ENCODE measurements at regions not wholly inside any gene's neighbourhood (a gene's known extent, or its start where the extent isn't known, plus 50 kb on each side); places are given as distances from the start of the nearest gene placed in this dataset.
"Not testable (repeated sequence)": the region's sequence is repeated elsewhere in the genome, so short reads cannot be mapped to it uniquely, and the experiment has no call there.

- not testable (repeated sequence) for DNase-seq
Observed at GRCh38 chr2:110394769-110395168, 77.8 kb downstream of the LIMS4 start.

GRCh38 chr2:110392366-110392765 lies 80.2 kb downstream of the LIMS4 start:
- not testable (repeated sequence) for DNase-seq

GRCh38 chr2:110391035-110391418 lies 81.6 kb downstream of the LIMS4 start:
- not testable (repeated sequence) for DNase-seq

GRCh38 chr2:110390351-110391034 lies 82.1 kb downstream of the LIMS4 start:
- not testable (repeated sequence) for DNase-seq

GRCh38 chr2:110387044-110387443 lies 85.6 kb downstream of the LIMS4 start:
- not testable (repeated sequence) for DNase-seq

- DNase-seq = not testable (repeated sequence)
Observed at GRCh38 chr2:110386546-110386945, 86.1 kb downstream of the LIMS4 start.

GRCh38 chr2:110384736-110385119 lies 87.9 kb downstream of the LIMS4 start:
- not testable (repeated sequence) for DNase-seq

- DNase-seq = not testable (repeated sequence)
Observed at GRCh38 chr2:110384109-110384735, 88.4 kb downstream of the LIMS4 start.

- not testable (repeated sequence) for DNase-seq
Observed at GRCh38 chr2:110383163-110384048, 89.2 kb downstream of the LIMS4 start.

GRCh38 chr2:110373519-110373918 lies 99.1 kb downstream of the LIMS4 start:
- DNase-seq = not testable (repeated sequence)

- not testable (repeated sequence) for DNase-seq
Observed at GRCh38 chr2:110371633-110372032, 101.0 kb downstream of the LIMS4 start.

GRCh38 chr2:110357616-110358015 lies 115.0 kb downstream of the LIMS4 start:
- not testable (repeated sequence) for DNase-seq

GRCh38 chr2:110354294-110355018 lies 118.2 kb downstream of the LIMS4 start:
- not testable (repeated sequence) for DNase-seq

- DNase-seq = not testable (repeated sequence)
Observed at GRCh38 chr2:110350718-110351117, 121.9 kb downstream of the LIMS4 start.

GRCh38 chr2:110348902-110349301 lies 123.7 kb downstream of the LIMS4 start:
- not testable (repeated sequence) for DNase-seq

GRCh38 chr2:110344405-110345035 lies 128.1 kb downstream of the LIMS4 start:
- DNase-seq = not testable (repeated sequence)

- not testable (repeated sequence) for DNase-seq
Observed at GRCh38 chr2:110342077-110342476, 129.7 kb upstream of the MTLN start.

- DNase-seq = not testable (repeated sequence)
Observed at GRCh38 chr2:110339126-110339525, 126.8 kb upstream of the MTLN start.

GRCh38 chr2:110338277-110339003 lies 126.1 kb upstream of the MTLN start:
- DNase-seq = not testable (repeated sequence)

- DNase-seq = not testable (repeated sequence)
Observed at GRCh38 chr2:110336071-110336470, 123.7 kb upstream of the MTLN start.

- not testable (repeated sequence) for DNase-seq
Observed at GRCh38 chr2:110335415-110336049, 123.2 kb upstream of the MTLN start.
